CD4-positive, CD25-positive, alpha-beta regulatory T cell (primary cell): ENCODE measurements at regions not wholly inside any gene's neighbourhood (a gene's known extent, or its start where the extent isn't known, plus 50 kb on each side); places are given as distances from the start of the nearest gene placed in this dataset.

Source experiments
- ATAC-seq, 2 donors: fragments of 150-1000 bp; cut with Tn5 transposase; one replicate each; pipeline ENCODE4 v1.10.0; 2021; ENCODE audit warnings: low read depth in 2 of 2, moderate number of reproducible peaks in 2 of 2, moderate library complexity in 1 of 2
- DNase-seq, 3 donors: peaks; one replicate each; pipeline versions ENCODE4 v3.0.0 to v3.0.0-alpha.2; 2012 to 2022; ENCODE audit warnings: mixed read lengths in 1 of 3
- H3K27ac ChIP-seq: one replicate; pipeline ENCODE4 v1.7.0; 2013; ENCODE audit warnings: mild to moderate bottlenecking, low read length; ENCODE audit not compliant: insufficient read depth, poor library complexity, severe bottlenecking
- H3K27me3 ChIP-seq: one replicate; pipeline ENCODE4 v1.7.0; 2013; ENCODE audit warnings: low read length; ENCODE audit not compliant: control insufficient read depth, insufficient read depth
- H3K36me3 ChIP-seq: one replicate; pipeline ENCODE4 v1.7.0; 2013; ENCODE audit warnings: mild to moderate bottlenecking, low read length, moderate library complexity; ENCODE audit not compliant: control insufficient read depth, insufficient read depth
- H3K4me1 ChIP-seq: 2 replicates; pipeline ENCODE4 v1.7.0; 2013; ENCODE audit warnings: mild to moderate bottlenecking, low read length; ENCODE audit not compliant: insufficient read depth, control insufficient read depth, poor library complexity, severe bottlenecking
- H3K4me3 ChIP-seq: one replicate; pipeline ENCODE4 v1.7.0; 2013; ENCODE audit warnings: low read depth, mild to moderate bottlenecking, low read length, moderate library complexity
- H3K9me3 ChIP-seq, 2 experiments: 1 replicate in 1 of 2; 2 replicates in 1 of 2; pipeline ENCODE4 v1.7.0; 2013; ENCODE audit warnings: low read length in 2 of 2, mild to moderate bottlenecking in 1 of 2, moderate library complexity in 1 of 2; ENCODE audit not compliant: control insufficient read depth in 2 of 2
- H3K27ac Mint-ChIP-seq, 3 donors: one replicate each; pipeline ENCODE4 v1.8.0; 2020 to 2022; ENCODE audit warnings: mild to moderate bottlenecking in 3 of 3, mixed read lengths in 3 of 3, moderate library complexity in 2 of 3
- H3K27me3 Mint-ChIP-seq: one replicate; pipeline ENCODE4 v1.8.0; 2022; ENCODE audit warnings: mild to moderate bottlenecking, mixed read lengths
- H3K36me3 Mint-ChIP-seq: one replicate; pipeline ENCODE4 v1.8.0; 2020; ENCODE audit warnings: mixed read lengths
- H3K4me1 Mint-ChIP-seq, 4 donors: one replicate each; pipeline ENCODE4 v1.8.0; 2020 to 2022; ENCODE audit warnings: mixed read lengths in 4 of 4, mild to moderate bottlenecking in 1 of 4
- H3K4me3 Mint-ChIP-seq, 4 donors: one replicate each; pipeline ENCODE4 v1.8.0; 2020 to 2022; ENCODE audit warnings: mild to moderate bottlenecking in 4 of 4, mixed read lengths in 4 of 4, moderate library complexity in 3 of 4
- H3K9me3 Mint-ChIP-seq, 7 donors: one replicate each; pipeline ENCODE4 v1.8.0; 2020 to 2022; ENCODE audit warnings: mixed read lengths in 7 of 7, mild to moderate bottlenecking in 3 of 7, moderate library complexity in 2 of 7

GRCh38 chr9:27660148-27660547 is 86.9 kb upstream of the C9orf72 start:
- no peaks in the 10 kb centered on the region for H3K36me3 ChIP-seq
- Mint-ChIP-seq H3K4me3 (no peak overlapping the region), H3K4me1 (no peaks in the 10 kb centered on the region), H3K9me3 (no peaks in the 10 kb centered on the region), H3K36me3 (no peaks in the 10 kb centered on the region), H3K27ac (no peak overlapping the region), H3K27me3 (peaks cover 5% of the 10 kb centered on the region)
- H3K4me1 ChIP-seq = no peaks in the 10 kb centered on the region
- H3K4me3 ChIP-seq = no peak overlapping the region
- no peaks in the 10 kb centered on the region for H3K27me3 ChIP-seq
- no peak overlapping the region for H3K27ac ChIP-seq
- no peak for DNase-seq
- ATAC-seq = no peak
- H3K9me3 ChIP-seq = no peaks in the 10 kb centered on the region

- DNase-seq (no peak), ATAC-seq (no peak)
- H3K9me3 ChIP-seq = no peaks in the 10 kb centered on the region
- H3K27ac ChIP-seq = no peak overlapping the region
- no peaks in the 10 kb centered on the region for H3K36me3 Mint-ChIP-seq
- no peak overlapping the region for H3K27ac Mint-ChIP-seq
- H3K4me3 ChIP-seq = no peak overlapping the region
- no peaks in the 10 kb centered on the region for H3K36me3 ChIP-seq
- H3K4me3 Mint-ChIP-seq = no peak overlapping the region
- H3K4me1 Mint-ChIP-seq = no peaks in the 10 kb centered on the region
- H3K9me3 Mint-ChIP-seq = no peaks in the 10 kb centered on the region
- H3K4me1 ChIP-seq = no peaks in the 10 kb centered on the region
- H3K27me3 ChIP-seq = no peaks in the 10 kb centered on the region
- no peaks in the 10 kb centered on the region for H3K27me3 Mint-ChIP-seq
These were observed 90.2 kb upstream of the C9orf72 start for GRCh38 chr9:27663526-27663925.

- ATAC-seq (no peak), DNase-seq (no peak)
- H3K27me3 ChIP-seq = no peaks in the 10 kb centered on the region
- no peaks in the 10 kb centered on the region for H3K36me3 ChIP-seq
- Mint-ChIP-seq H3K27me3 (no peaks in the 10 kb centered on the region), H3K4me1 (no peaks in the 10 kb centered on the region), H3K36me3 (no peaks in the 10 kb centered on the region), H3K4me3 (no peak overlapping the region), H3K9me3 (no peaks in the 10 kb centered on the region), H3K27ac (no peak overlapping the region)
- no peaks in the 10 kb centered on the region for H3K4me1 ChIP-seq
- no peaks in the 10 kb centered on the region for H3K9me3 ChIP-seq
- H3K4me3 ChIP-seq = no peak overlapping the region
- H3K27ac ChIP-seq = no peak overlapping the region
These were observed 91.0 kb upstream of the C9orf72 start for GRCh38 chr9:27664121-27664779.

GRCh38 chr9:27665136-27665535 is 91.9 kb upstream of the C9orf72 start:
- H3K27ac Mint-ChIP-seq = no peak overlapping the region
- Histone ChIP-seq H3K36me3 (no peaks in the 10 kb centered on the region), H3K4me3 (no peak overlapping the region), H3K27ac (no peak overlapping the region), H3K4me1 (no peaks in the 10 kb centered on the region), H3K27me3 (no peaks in the 10 kb centered on the region), H3K9me3 (no peaks in the 10 kb centered on the region)
- ATAC-seq = no peak
- H3K4me3 Mint-ChIP-seq = no peak overlapping the region
- no peaks in the 10 kb centered on the region for H3K9me3 Mint-ChIP-seq
- DNase-seq = no peak
- no peaks in the 10 kb centered on the region for H3K36me3 Mint-ChIP-seq
- no peaks in the 10 kb centered on the region for H3K4me1 Mint-ChIP-seq
- no peaks in the 10 kb centered on the region for H3K27me3 Mint-ChIP-seq

GRCh38 chr9:27668280-27668679 is 95.0 kb upstream of the C9orf72 start:
- no peaks in the 10 kb centered on the region for H3K9me3 Mint-ChIP-seq
- peak overlapping the region in 1 of 3 donors; percentile 4 for H3K27ac Mint-ChIP-seq
- H3K4me3 ChIP-seq = no peak overlapping the region
- H3K27me3 ChIP-seq = no peaks in the 10 kb centered on the region
- no peaks in the 10 kb centered on the region for H3K36me3 Mint-ChIP-seq
- DNase-seq = no peak
- H3K27ac ChIP-seq = no peak overlapping the region
- H3K9me3 ChIP-seq = no peaks in the 10 kb centered on the region
- H3K36me3 ChIP-seq = no peaks in the 10 kb centered on the region
- no peaks in the 10 kb centered on the region for H3K27me3 Mint-ChIP-seq
- no peak overlapping the region for H3K4me3 Mint-ChIP-seq
- no peak for ATAC-seq
- H3K4me1 ChIP-seq = no peaks in the 10 kb centered on the region
- no peaks in the 10 kb centered on the region for H3K4me1 Mint-ChIP-seq

- ATAC-seq (no peak), DNase-seq (no peak)
- Histone ChIP-seq H3K36me3 (no peaks in the 10 kb centered on the region), H3K4me3 (no peak overlapping the region), H3K27me3 (no peaks in the 10 kb centered on the region), H3K9me3 (no peaks in the 10 kb centered on the region), H3K27ac (no peak overlapping the region), H3K4me1 (no peaks in the 10 kb centered on the region)
- Mint-ChIP-seq H3K9me3 (no peaks in the 10 kb centered on the region), H3K36me3 (no peaks in the 10 kb centered on the region), H3K27ac (no peak overlapping the region), H3K4me1 (no peaks in the 10 kb centered on the region), H3K27me3 (no peaks in the 10 kb centered on the region), H3K4me3 (no peak overlapping the region)
These were observed 98.4 kb upstream of the C9orf72 start for GRCh38 chr9:27671636-27672035.

GRCh38 chr9:27672718-27673117 is 99.4 kb upstream of the C9orf72 start:
- Mint-ChIP-seq H3K9me3 (no peaks in the 10 kb centered on the region), H3K27me3 (no peaks in the 10 kb centered on the region), H3K4me1 (no peaks in the 10 kb centered on the region), H3K27ac (no peak overlapping the region), H3K4me3 (no peak overlapping the region), H3K36me3 (no peaks in the 10 kb centered on the region)
- H3K36me3 ChIP-seq = no peaks in the 10 kb centered on the region
- no peaks in the 10 kb centered on the region for H3K4me1 ChIP-seq
- ATAC-seq = no peak
- H3K4me3 ChIP-seq = no peak overlapping the region
- DNase-seq = no peak
- H3K27ac ChIP-seq = no peak overlapping the region
- H3K27me3 ChIP-seq = no peaks in the 10 kb centered on the region
- no peaks in the 10 kb centered on the region for H3K9me3 ChIP-seq

- Histone ChIP-seq H3K36me3 (no peaks in the 10 kb centered on the region), H3K9me3 (no peaks in the 10 kb centered on the region), H3K27me3 (no peaks in the 10 kb centered on the region), H3K4me3 (no peak overlapping the region), H3K27ac (no peak overlapping the region), H3K4me1 (no peaks in the 10 kb centered on the region)
- H3K36me3 Mint-ChIP-seq = no peaks in the 10 kb centered on the region
- H3K4me1 Mint-ChIP-seq = no peaks in the 10 kb centered on the region
- peak overlapping the region in 1 of 3 donors; percentile 2 for H3K27ac Mint-ChIP-seq
- ATAC-seq (no peak), DNase-seq (no peak)
- no peak overlapping the region for H3K4me3 Mint-ChIP-seq
- H3K27me3 Mint-ChIP-seq = no peaks in the 10 kb centered on the region
- no peaks in the 10 kb centered on the region for H3K9me3 Mint-ChIP-seq
These were observed 100.4 kb upstream of the C9orf72 start for GRCh38 chr9:27673641-27674040.
